Karpas-422 (cell line): ENCODE measurements at regions not wholly inside any gene's neighbourhood (a gene's known extent, or its start where the extent isn't known, plus 50 kb on each side); places are given as distances from the start of the nearest gene placed in this dataset.

Experiments
- DNase-seq: peaks from one replicate; pipeline ENCODE4 v3.0.0-alpha.2; 2015
- H2AFZ ChIP-seq: fragments of 200-600 bp; sonication (generic); 2 replicates; pipeline ENCODE4 v1.6.1; 2014; ENCODE audit warnings: antibody characterized with exemption, low read length, mixed read lengths
- H3K27ac ChIP-seq: fragments of 200-600 bp; sonication (generic); 2 replicates; pipeline ENCODE4 v1.5.1; 2014; ENCODE audit warnings: mild to moderate bottlenecking, low read length, moderate library complexity
- H3K27me3 ChIP-seq: fragments of 200-600 bp; sonication (generic); 2 replicates; pipeline ENCODE4 v1.6.1; 2014; ENCODE audit warnings: low read length, mixed read lengths
- H3K36me3 ChIP-seq: fragments of 200-600 bp; sonication (generic); 2 replicates; pipeline ENCODE4 v1.6.1; 2014; ENCODE audit warnings: low read length, mixed read lengths; ENCODE audit not compliant: insufficient read depth
- H3K4me1 ChIP-seq: fragments of 200-600 bp; sonication (generic); 2 replicates; pipeline ENCODE4 v1.6.1; 2014; ENCODE audit warnings: mild to moderate bottlenecking, low read length, mixed read lengths
- H3K4me2 ChIP-seq: fragments of 200-600 bp; sonication (generic); 2 replicates; pipeline ENCODE4 v1.6.1; 2014; ENCODE audit warnings: low read length, low read depth, mild to moderate bottlenecking; ENCODE audit not compliant: poor library complexity, severe bottlenecking
- H3K4me3 ChIP-seq: fragments of 200-600 bp; sonication (generic); 2 replicates; pipeline ENCODE4 v1.5.1; 2014; ENCODE audit warnings: mild to moderate bottlenecking, antibody characterized with exemption, low read length, mixed read lengths
- H3K79me2 ChIP-seq: fragments of 200-600 bp; sonication (generic); 2 replicates; pipeline ENCODE4 v1.6.1; 2014; ENCODE audit warnings: mild to moderate bottlenecking, low read length, mixed read lengths
- H3K9ac ChIP-seq: fragments of 200-600 bp; sonication (generic); 2 replicates; pipeline ENCODE4 v1.6.0; 2014; ENCODE audit warnings: low read length
- H3K9me2 ChIP-seq: fragments of 200-600 bp; sonication (generic), shearing (Covaris generic); replicated peaks from 2 replicates; pipeline ENCODE4 v1.6.0; 2014; ENCODE audit warnings: mild to moderate bottlenecking, low read length, moderate library complexity; ENCODE audit not compliant: insufficient read depth
- H3K9me3 ChIP-seq: fragments of 300-700, 200-600 bp; sonication (generic); 2 replicates; pipeline ENCODE4 v1.6.1; 2014; ENCODE audit warnings: low read length, mixed read lengths
- H4K20me1 ChIP-seq: fragments of 200-600 bp; sonication (generic); 2 replicates; pipeline ENCODE4 v1.6.1; 2014; ENCODE audit warnings: mild to moderate bottlenecking, antibody characterized with exemption, low read length, low read depth; ENCODE audit not compliant: insufficient read depth

- no peaks in the 10 kb centered on the region for H3K36me3 ChIP-seq
- H3K4me2 ChIP-seq = no peak overlapping the region
- no peaks in the 10 kb centered on the region for H4K20me1 ChIP-seq
- H2AFZ ChIP-seq = no peak overlapping the region
- no peak overlapping the region for H3K9ac ChIP-seq
- no peak overlapping the region for H3K4me3 ChIP-seq
- no peaks in the 10 kb centered on the region for H3K4me1 ChIP-seq
- H3K27ac ChIP-seq = no peak overlapping the region
- H3K27me3 ChIP-seq = no peaks in the 10 kb centered on the region
- H3K9me2 ChIP-seq = 0 out of 2 replicates have a peak, but pooled peaks cover 3% of the 10 kb centered on the region
- no peaks in the 10 kb centered on the region for H3K79me2 ChIP-seq
- DNase-seq = no peak
- peaks cover 9% of the 10 kb centered on the region; the same call in 1 of the 2 replicates for H3K9me3 ChIP-seq
These were observed 156.6 kb downstream of the SYT10 start for GRCh38 chr12:33283054-33283453.

DNA sequence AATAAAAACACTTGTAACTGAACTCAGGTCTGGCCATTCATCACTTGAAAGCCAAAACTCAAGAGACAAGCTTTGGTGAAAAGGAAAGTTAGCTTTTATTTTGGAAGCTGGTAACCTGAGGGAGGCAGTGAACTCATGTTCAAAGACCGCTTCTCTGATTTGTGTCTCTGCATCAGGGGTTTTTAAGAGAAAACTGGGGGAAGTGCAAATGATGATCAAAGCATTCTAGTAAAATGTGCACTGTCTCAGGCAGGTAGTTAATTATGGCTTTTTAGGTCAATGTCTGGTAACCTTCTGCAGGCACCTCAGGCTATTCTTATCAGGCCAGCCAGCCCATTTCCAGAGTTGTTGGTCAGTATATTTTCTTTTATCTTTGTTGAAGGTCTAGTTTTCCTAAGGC, 162.2 kb downstream of the SYT10 start:
- no peak overlapping the region for H3K27ac ChIP-seq
- no peaks in the 10 kb centered on the region for H4K20me1 ChIP-seq
- peaks cover 11% of the 10 kb centered on the region for H3K9me3 ChIP-seq
- H3K4me1 ChIP-seq = no peaks in the 10 kb centered on the region
- H3K9me2 ChIP-seq = no peaks in the 10 kb centered on the region
- H3K4me2 ChIP-seq = no peak overlapping the region
- H3K27me3 ChIP-seq = no peaks in the 10 kb centered on the region
- no peaks in the 10 kb centered on the region for H3K79me2 ChIP-seq
- DNase-seq = no peak
- H3K9ac ChIP-seq = no peak overlapping the region
- H3K4me3 ChIP-seq = no peak overlapping the region
- H3K36me3 ChIP-seq = no peaks in the 10 kb centered on the region
- H2AFZ ChIP-seq = no peak overlapping the region

DNA sequence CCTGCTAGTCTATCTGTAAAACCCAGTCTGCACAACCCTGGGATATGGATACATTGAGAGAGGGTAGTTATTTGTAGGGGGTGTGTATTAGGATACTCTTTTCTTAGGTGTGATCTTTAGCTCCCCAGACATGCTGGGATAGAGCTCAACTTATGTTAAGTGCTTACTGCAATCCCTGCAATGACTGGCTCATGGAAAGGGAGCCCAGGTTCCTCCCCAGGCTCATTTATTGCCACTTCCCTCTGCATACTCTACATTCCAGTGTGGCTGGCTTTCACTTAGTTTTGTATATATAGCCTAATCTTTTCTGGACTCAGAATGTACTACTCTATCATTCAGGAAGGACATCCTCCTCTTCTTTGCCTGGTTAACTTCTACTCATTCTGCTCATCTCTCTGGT, 172.0 kb downstream of the SYT10 start:
- no peak overlapping the region for H3K9ac ChIP-seq
- H3K4me1 ChIP-seq = no peaks in the 10 kb centered on the region
- H2AFZ ChIP-seq = no peak overlapping the region
- no peak overlapping the region for H3K4me3 ChIP-seq
- H3K27ac ChIP-seq = no peak overlapping the region
- no peaks in the 10 kb centered on the region for H3K27me3 ChIP-seq
- no peaks in the 10 kb centered on the region for H3K9me2 ChIP-seq
- no peaks in the 10 kb centered on the region for H3K79me2 ChIP-seq
- H4K20me1 ChIP-seq = no peaks in the 10 kb centered on the region
- no peak overlapping the region for H3K4me2 ChIP-seq
- H3K9me3 ChIP-seq = no peaks in the 10 kb centered on the region
- H3K36me3 ChIP-seq = no peaks in the 10 kb centered on the region
- no peak for DNase-seq

GRCh38 chr12:33265900-33266299, 173.7 kb downstream of the SYT10 start:
- no peaks in the 10 kb centered on the region for H3K4me1 ChIP-seq
- no peaks in the 10 kb centered on the region for H3K27me3 ChIP-seq
- H3K27ac ChIP-seq = no peak overlapping the region
- no peaks in the 10 kb centered on the region for H3K9me3 ChIP-seq
- no peak overlapping the region for H2AFZ ChIP-seq
- H3K36me3 ChIP-seq = no peaks in the 10 kb centered on the region
- H3K9me2 ChIP-seq = no peaks in the 10 kb centered on the region
- DNase-seq = no peak
- no peaks in the 10 kb centered on the region for H4K20me1 ChIP-seq
- H3K4me3 ChIP-seq = no peak overlapping the region
- no peak overlapping the region for H3K9ac ChIP-seq
- no peak overlapping the region for H3K4me2 ChIP-seq
- no peaks in the 10 kb centered on the region for H3K79me2 ChIP-seq

DNA sequence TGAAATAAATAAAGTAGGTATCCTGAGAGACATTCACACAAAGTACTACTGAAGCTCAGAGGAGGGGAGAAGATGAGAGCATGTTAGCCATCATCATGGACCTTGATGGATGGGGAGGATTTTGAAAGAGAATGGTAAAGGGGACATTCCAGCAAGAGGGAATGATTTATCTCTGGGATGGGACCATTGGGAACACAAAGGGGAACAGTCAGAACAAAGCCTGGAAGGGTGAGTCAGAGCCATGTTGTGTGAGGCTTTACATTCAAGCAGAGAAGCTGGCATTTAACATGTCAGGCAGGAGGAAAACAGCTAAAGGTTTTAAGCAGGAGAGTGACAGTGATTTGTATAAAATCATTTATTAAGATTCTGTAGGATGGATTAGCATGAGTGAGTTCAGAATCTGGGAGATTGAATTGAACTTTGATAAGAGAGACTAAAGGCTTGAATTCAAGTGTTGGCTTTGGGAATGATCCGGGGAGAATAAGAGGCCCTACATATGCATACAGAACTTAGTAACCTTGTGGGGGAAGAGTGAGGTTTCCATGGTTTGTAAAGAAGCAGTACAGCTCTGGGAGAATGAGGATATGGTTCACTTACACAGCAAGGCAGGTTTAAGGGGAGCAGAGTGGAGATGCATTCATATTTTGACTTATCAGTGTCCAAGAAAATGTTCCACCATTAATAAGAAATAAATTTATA, 174.4 kb downstream of the SYT10 start:
- no peaks in the 10 kb centered on the region for H3K4me1 ChIP-seq
- no peaks in the 10 kb centered on the region for H3K79me2 ChIP-seq
- H3K9ac ChIP-seq = no peak overlapping the region
- H3K4me3 ChIP-seq = no peak overlapping the region
- no peak overlapping the region for H3K27ac ChIP-seq
- H4K20me1 ChIP-seq = no peaks in the 10 kb centered on the region
- no peak for DNase-seq
- no peaks in the 10 kb centered on the region for H3K36me3 ChIP-seq
- H3K9me2 ChIP-seq = no peaks in the 10 kb centered on the region
- H2AFZ ChIP-seq = no peak overlapping the region
- H3K9me3 ChIP-seq = no peaks in the 10 kb centered on the region
- H3K27me3 ChIP-seq = no peaks in the 10 kb centered on the region
- no peak overlapping the region for H3K4me2 ChIP-seq

DNA sequence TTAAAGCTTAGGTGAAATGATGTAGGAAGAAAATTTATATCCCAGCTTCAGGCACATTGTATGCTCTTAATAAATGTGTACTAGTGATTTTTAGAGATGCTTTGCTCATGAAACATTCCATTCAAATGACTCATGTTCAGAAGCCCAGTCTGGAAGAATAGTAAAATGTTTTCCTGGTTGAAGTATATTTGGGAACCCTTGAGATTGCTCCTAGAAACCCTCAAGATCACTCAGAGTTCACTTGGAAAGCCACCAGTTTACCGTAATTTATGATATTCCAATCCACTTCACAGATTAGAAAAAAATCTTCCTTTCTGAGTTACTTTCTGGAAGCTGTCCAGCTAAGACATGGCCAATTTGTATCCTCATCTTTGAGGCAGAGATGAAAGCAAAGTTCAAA, 186.4 kb downstream of the SYT10 start:
- no peak overlapping the region for H2AFZ ChIP-seq
- H3K4me2 ChIP-seq = no peak overlapping the region
- no peaks in the 10 kb centered on the region for H3K4me1 ChIP-seq
- H4K20me1 ChIP-seq = no peaks in the 10 kb centered on the region
- H3K9me2 ChIP-seq = no peaks in the 10 kb centered on the region
- H3K9ac ChIP-seq = no peak overlapping the region
- H3K4me3 ChIP-seq = no peak overlapping the region
- no peaks in the 10 kb centered on the region for H3K36me3 ChIP-seq
- H3K79me2 ChIP-seq = no peaks in the 10 kb centered on the region
- DNase-seq = no peak
- no peak overlapping the region for H3K27ac ChIP-seq
- no peaks in the 10 kb centered on the region; the same call in 1 of the 2 replicates for H3K9me3 ChIP-seq
- H3K27me3 ChIP-seq = no peaks in the 10 kb centered on the region

- DNase-seq = no peak
- Histone ChIP-seq H2AFZ (no peak overlapping the region), H3K4me1 (no peaks in the 10 kb centered on the region), H3K27me3 (no peaks in the 10 kb centered on the region), H3K9ac (no peak overlapping the region), H3K79me2 (no peaks in the 10 kb centered on the region), H3K9me2 (no peaks in the 10 kb centered on the region), H3K9me3 (no peaks in the 10 kb centered on the region; the same call in 1 of the 2 replicates), H3K4me3 (no peak overlapping the region), H4K20me1 (no peaks in the 10 kb centered on the region), H3K27ac (no peak overlapping the region), H3K36me3 (no peaks in the 10 kb centered on the region), H3K4me2 (no peak overlapping the region)
These were observed 188.1 kb downstream of the SYT10 start for GRCh38 chr12:33251548-33251947.

GRCh38 chr12:33248364-33248763, 191.3 kb downstream of the SYT10 start:
- Histone ChIP-seq H3K9me2 (no peaks in the 10 kb centered on the region), H3K79me2 (no peaks in the 10 kb centered on the region), H3K4me1 (no peaks in the 10 kb centered on the region), H4K20me1 (no peaks in the 10 kb centered on the region), H2AFZ (no peak overlapping the region), H3K27me3 (no peaks in the 10 kb centered on the region), H3K9me3 (no peaks in the 10 kb centered on the region; the same call in 1 of the 2 replicates), H3K4me3 (no peak overlapping the region), H3K9ac (no peak overlapping the region), H3K4me2 (no peak overlapping the region), H3K36me3 (no peaks in the 10 kb centered on the region), H3K27ac (no peak overlapping the region)
- DNase-seq = no peak
